Stimulated activated CD4-positive, alpha-beta T cell treated with anti-CD3 and anti-CD28 coated beads, Interleukin-4, amount 100 ng/mL, for 24 hours (primary cell): ENCODE measurements at regions not wholly inside any gene's neighbourhood (a gene's known extent, or its start where the extent isn't known, plus 50 kb on each side); places are given as distances from the start of the nearest gene placed in this dataset.
"Not testable (repeated sequence)": the region's sequence is repeated elsewhere in the genome, so short reads cannot be mapped to it uniquely, and the experiment has no call there.

ENCODE experiments used
- DNase-seq: peaks from one replicate; pipeline ENCODE4 v3.0.0-alpha.2; 2020

- DNase-seq, result no peak
Observed at GRCh38 chr15:39415634-39416033, 165.2 kb upstream of the THBS1 start.

- DNase-seq, result no peak
Observed at GRCh38 chr15:39416258-39416657, 164.6 kb upstream of the THBS1 start.

GRCh38 chr15:39417366-39418134, 163.3 kb upstream of the THBS1 start:
- no peak for DNase-seq

GRCh38 chr15:39419651-39420050, 161.2 kb upstream of the THBS1 start:
- DNase-seq, result no peak

GRCh38 chr15:39420123-39420852, 160.6 kb upstream of the THBS1 start:
- DNase-seq, result not testable (repeated sequence)

- not testable (repeated sequence) for DNase-seq
Observed at GRCh38 chr15:39420853-39421192, 160.1 kb upstream of the THBS1 start.

GRCh38 chr15:39426552-39427532, 154.0 kb upstream of the THBS1 start:
- DNase-seq, result peak; percentile 77

GRCh38 chr15:39427705-39428104, 153.2 kb upstream of the THBS1 start:
- no peak for DNase-seq

GRCh38 chr15:39429898-39430357, 151.0 kb upstream of the THBS1 start:
- DNase-seq, result no peak

- no peak for DNase-seq
Observed at GRCh38 chr15:39430389-39430788, 150.5 kb upstream of the THBS1 start.

GRCh38 chr15:39431376-39431775, 149.5 kb upstream of the THBS1 start:
- no peak for DNase-seq

- DNase-seq, result no peak
Observed at GRCh38 chr15:39432026-39432425, 148.9 kb upstream of the THBS1 start.

- DNase-seq, result no peak
Observed at GRCh38 chr15:39432912-39433348, 147.9 kb upstream of the THBS1 start.

- DNase-seq, result no peak
Observed at GRCh38 chr15:39433376-39433775, 147.5 kb upstream of the THBS1 start.

- no peak for DNase-seq
Observed at GRCh38 chr15:39434163-39434562, 146.7 kb upstream of the THBS1 start.

GRCh38 chr15:39434751-39435238, 146.1 kb upstream of the THBS1 start:
- DNase-seq, result no peak

- no peak for DNase-seq
Observed at GRCh38 chr15:39435244-39435643, 145.6 kb upstream of the THBS1 start.

GRCh38 chr15:39438260-39438659, 142.6 kb upstream of the THBS1 start:
- DNase-seq, result no peak

GRCh38 chr15:39438799-39439592, 141.9 kb upstream of the THBS1 start:
- DNase-seq, result no peak

GRCh38 chr15:39442898-39443297, 138.0 kb upstream of the THBS1 start:
- no peak for DNase-seq

GRCh38 chr15:39443659-39444219, 137.1 kb upstream of the THBS1 start:
- DNase-seq, result no peak
